GM18867 (cell line): ENCODE measurements at regions not wholly inside any gene's neighbourhood (a gene's known extent, or its start where the extent isn't known, plus 50 kb on each side); places are given as distances from the start of the nearest gene placed in this dataset.
"Not testable (repeated sequence)": the region's sequence is repeated elsewhere in the genome, so short reads cannot be mapped to it uniquely, and the experiment has no call there.

Source experiments
- ATAC-seq: cut with Tn5 transposase; IDR thresholded peaks from one replicate; pipeline ENCODE4 v1.9.1; 2021; ENCODE audit warnings: mild to moderate bottlenecking, moderate library complexity; ENCODE audit not compliant: unreplicated experiment

DNA sequence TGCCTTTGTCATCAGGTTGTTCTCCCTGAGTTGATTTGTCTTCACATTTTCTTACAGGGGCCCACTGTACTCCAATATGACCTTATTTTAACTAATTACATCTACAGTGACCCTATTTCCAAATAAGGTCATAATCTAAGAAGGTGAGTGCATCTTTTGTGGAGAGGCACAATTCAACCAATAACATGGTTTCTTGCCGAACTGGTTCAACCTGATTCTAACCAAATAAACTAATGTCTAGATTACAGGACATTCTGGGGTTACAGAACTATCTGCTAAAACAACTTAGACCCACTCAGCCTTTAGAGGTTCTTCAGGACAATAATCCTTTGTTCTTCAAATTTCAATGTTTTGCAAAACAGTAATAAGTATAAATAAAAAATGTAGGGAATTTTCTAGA, 496.5 kb upstream of the SOX11 start:
- ATAC-seq = no peak

DNA sequence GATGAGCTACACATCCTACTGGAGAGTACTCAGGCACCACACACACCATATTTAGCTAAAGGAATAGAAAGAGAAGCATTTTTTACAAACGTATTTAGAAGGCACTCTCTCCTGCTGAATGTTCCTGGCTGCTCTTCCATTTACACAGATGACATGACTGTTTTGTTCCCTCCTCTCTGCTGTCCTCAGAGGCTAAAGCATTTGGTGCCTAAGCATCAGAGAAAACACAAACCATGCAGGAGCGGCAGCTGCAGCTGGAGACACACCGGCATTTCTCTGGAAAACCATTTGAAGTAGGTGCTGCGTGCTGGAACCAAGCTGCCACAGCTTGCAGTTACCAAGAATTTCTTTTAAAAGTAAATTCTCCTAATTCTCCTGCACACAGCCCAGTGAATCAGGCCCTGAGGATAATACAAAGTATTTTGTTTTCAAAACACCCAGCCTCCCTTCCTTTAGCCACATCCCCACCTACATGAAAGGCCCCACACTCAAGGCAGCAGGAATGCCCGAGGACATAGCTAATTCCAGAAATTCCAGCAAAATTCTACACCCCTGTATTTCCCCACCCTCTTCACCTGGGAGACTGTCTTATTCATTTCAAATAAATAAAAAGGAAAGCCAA, 488.9 kb upstream of the SOX11 start:
- no peak for ATAC-seq

DNA sequence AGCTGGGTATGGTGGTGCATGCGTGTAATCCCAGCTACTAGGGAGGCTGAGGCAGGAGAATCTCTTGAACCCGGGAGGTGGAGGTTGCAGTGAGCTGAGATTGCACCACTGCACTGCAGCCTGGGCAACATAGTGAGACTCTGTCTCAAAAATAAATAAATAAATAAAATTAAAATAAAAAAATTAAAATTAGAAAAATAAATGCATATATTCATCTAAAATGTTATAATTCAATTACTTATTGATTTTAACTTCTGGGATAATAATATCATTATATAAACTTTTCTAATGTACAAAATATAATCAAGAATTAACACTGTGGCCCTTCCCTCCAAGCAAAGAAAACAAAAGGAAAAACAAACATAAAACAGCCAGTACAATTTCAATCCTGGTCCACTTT, 485.4 kb upstream of the SOX11 start:
- ATAC-seq = not testable (repeated sequence)

DNA sequence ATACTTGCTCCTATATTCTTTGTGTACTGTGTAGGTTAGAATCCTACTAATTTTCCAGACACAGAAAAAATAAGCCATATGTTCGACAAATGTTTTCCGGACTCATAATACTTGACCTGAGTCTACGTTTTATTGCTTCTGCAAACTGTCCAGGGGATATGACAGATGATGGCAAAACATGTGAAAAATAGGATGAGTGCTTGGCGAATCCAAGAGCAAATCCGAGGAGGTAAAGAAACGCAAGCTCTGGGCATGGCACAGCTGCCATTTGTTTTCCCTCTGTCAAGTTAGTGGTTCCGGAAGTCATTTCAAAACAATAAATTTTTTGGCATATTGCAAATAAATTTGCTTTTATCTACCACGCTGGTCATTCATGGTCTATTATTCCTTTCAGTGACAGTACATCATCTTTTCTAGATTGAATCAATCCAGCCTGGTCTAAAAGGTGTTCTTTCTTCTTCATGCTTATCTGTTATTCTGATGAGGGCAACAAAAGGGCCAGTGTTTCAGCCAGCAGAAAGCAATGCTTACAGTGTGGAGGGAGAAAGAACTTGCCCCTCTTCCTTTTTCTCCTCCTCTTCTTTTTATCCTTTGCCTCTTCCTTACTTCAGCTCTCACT, 476.1 kb upstream of the SOX11 start:
- no peak for ATAC-seq

DNA sequence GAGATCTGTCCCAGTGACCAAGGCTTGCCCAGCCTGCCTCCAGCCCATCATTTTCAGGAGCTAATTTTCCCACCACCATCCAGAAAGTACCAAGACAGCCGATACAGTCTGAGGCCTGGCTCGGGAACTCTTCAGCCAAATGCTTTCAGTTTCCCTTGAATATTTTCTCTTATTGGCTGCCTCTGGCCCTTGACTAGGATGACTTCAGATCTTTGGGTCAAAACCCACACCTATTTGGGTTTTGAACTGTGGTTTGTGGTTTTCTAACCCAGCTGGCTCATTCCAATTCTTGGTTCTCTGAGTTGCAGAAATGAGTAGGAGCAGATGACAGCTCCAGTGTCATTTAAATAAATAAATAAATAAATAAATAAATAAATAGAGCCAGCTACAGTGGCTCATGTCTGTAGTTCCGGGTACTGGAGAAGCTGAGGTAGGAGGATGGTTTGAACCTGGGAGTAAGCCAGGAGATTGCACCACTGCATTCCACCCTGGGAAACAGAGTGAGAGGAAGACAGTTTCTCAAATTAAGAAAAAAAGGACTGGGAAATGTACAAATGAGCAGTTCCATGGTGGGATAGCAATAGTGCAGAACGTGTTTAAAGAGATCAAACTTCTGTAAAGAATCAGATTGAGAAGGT, 465.0 kb upstream of the SOX11 start:
- ATAC-seq = no peak

DNA sequence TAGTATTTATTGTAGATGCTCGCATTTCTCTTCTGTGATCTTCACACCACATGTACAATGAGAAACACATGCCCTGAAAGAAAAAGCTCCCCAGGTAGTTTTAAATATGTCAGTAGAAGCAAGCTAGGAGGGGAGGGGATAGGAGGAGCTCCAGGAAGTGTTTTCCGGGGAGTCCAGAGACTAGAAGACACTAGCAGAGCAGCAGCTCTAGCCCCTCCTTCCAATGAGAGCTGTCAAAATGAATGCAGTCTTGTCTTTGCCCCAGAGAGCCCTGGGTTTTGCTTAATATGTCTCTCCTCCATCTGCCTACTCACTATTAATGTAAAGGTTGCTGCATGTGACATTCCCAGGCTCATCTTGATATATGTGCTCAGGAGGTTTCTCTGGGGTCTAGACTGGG, 462.6 kb upstream of the SOX11 start:
- no peak for ATAC-seq

DNA sequence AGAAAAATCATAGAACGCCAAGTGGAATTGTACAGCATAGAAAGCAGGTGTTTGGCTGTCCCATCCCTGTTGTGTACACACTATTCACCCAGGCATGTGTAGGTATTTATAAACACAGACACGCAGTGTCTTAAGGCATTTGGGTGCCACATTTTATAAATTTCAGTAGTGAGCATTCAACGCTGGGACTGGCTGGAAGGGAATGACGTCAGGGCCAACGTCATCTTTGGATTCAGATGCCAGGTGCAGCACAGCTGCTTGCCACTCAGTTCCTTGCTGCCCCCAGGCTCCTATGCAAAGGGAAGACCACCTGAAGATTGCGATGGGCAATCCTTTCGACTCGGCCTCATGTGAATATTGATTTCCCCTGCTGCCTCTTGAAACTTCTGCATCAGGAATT, 461.7 kb upstream of the SOX11 start:
- ATAC-seq = no peak

DNA sequence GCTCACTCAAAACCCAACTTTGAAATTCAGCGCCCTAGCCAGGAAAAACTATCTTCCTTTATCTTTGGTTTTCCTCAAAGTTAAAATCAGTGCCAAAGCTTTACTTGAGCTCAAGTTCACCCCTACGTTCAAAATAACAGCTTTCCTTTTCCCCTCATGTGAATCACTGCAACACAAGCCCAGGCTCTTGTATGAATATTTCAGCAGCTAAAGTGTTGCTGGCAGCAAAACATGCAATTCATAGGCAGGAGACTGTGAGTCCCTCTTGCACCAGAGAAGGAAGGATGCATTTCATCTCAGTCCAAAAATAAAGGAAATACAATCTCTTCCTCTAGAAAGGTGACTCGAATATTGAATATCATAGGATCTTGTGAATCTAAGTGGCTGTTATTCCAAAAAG, 461.3 kb upstream of the SOX11 start:
- no peak for ATAC-seq

DNA sequence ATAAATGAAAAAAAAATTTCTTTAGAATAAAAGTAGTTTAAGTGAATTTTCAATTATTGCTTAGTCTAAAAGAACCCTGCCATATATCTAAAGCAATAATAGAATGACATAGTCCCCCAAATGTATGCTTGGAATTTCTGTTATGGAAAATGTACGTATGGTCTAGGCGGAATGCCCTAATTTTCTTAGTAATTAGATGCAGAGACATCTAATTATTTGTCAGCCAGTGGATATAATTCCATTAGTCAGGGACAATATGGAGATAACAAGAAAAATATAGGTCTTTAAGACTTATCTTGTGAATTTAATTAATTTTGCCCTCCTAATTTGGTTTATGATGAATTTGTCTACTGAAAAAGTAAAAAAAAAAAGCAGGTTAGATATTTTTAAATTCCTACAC, 460.9 kb upstream of the SOX11 start:
- no peak for ATAC-seq

DNA sequence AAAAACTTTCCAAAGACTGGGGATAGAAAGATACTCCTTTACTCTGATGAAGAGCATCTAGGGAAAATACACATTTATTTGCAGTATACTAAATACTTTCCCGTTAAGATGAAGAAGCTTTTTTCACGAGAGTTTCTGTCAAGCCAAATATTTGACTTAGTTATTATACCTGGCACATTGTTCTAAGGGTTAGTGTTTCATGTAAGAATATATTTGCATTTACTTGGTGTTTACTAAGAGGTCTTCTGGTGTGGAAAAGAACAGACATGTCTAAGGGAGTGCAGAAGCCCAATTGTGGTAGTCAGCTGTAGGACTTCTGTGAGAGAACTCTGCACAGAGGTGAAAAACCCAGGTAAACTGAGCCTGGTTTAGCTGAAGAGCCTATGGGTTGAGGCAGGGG, 457.6 kb upstream of the SOX11 start:
- no peak for ATAC-seq

DNA sequence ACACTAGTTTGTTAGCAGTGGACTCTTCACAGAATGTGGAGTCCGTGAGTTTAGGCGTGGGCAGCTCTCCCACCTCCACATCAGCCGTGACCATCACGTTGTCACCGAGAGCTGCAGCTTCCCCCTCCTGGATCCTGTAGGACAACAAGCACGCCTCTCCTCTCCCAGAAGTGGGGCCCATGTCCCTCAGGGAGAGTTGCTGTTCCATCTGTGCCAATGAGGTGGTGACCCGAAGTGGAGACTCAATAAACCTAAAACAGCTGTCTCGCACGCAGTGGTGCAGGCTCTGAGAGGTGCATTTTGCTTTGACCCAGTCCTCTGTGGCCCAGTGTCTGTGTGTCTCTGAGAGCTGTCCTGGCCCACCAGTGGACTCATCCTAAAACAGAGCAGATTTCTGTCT, 456.5 kb upstream of the SOX11 start:
- ATAC-seq = no peak

DNA sequence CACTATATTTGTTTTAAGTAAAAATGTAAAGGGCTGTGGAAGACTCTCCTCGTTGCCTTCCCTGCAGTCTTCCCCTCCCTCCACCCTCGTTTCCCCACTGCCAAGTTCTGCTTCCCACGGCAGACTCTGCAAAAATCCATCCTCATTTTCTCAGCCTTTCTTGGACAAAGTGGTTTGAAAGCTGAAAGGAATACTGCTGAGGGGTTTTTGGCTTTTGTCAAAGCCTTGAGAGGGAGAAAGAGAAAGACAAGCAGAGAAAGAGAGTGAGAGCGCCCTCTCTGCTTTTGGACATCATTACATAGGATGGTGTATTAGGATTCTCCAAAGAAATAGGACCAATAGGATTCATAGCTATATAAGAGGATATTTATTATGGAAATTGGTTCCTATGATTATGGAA, 455.9 kb upstream of the SOX11 start:
- ATAC-seq = no peak

DNA sequence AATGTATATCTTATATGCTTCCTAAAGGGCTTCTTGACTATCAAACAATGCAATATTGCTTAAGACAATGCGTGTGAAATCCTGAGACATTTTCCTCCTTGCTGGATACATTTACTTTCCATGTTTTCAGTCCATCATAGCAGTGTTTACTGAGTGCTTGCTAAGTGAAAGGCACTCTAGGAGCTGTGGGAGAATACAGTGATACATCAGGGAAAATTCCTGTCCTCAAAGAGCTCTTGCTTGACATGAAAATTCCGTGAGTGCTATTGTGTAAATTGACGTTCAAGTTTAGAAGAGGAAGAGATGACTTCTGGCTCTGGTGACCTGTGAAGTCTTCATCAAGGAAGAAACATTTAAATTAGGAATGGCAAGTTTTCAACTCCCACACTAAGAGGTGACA, 449.4 kb upstream of the SOX11 start:
- ATAC-seq = no peak

DNA sequence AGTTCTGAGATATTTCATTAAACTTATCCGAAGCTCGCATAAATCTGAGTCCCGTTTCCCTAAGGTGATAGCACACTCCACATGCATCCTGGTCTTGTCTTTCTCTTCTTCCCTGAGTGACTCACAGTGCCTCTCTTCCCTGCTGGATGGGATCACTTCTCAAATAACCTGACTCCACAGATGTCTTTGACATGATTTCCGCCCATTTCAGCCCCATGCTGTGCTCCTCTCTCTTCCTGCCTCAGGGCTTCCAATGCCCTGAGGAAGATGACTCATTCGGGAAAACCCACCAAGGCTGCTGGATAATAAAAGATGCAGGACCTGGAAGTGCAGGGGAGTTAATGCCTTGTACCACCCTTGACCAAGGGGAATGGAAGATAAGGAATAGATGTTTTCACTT, 441.7 kb upstream of the SOX11 start:
- ATAC-seq = no peak

DNA sequence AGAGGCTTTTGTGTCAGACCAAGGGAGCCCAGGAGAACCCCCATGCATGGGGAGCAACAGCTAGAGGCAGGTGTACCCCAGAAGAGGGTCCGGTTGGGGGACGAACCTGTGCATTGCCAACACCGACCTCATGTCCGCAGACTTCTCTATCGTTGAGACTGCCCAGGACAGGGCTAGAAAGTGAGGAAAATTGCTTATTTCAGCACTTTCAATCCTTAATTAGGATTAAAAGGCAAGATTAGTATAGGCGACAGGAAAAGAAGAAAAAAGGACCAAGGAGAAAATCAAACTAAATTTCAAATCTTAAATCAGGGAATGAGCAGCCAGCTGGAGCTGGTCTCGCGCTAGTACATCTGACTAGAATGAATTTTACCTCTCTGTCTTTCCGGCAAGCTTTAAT, 438.9 kb upstream of the SOX11 start:
- ATAC-seq = no peak

DNA sequence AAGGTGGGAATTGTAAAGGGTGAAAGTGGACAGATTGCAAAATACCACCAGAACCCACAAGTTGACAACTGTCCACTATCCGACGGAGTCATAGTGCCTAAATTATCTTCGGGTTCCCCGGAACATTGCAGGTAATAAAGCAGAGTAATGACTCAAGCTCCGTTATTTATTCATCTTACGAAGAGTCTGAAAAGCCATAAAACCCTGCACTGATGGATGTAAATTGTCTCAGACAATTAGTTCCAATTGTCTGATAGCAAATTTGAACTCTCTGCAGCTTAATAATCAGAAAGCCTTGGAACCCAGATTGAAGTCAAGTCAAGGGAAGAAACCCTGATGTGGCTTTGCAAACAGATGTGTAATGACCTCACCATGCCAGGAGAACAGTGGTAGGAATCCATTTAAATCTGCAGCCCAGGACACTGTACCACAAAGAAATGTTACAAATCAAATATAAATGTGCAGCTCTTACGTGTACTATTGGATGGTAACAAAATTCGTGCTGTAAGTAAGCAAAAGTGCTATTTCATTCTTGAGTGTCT, 437.3 kb upstream of the SOX11 start:
- no peak for ATAC-seq

DNA sequence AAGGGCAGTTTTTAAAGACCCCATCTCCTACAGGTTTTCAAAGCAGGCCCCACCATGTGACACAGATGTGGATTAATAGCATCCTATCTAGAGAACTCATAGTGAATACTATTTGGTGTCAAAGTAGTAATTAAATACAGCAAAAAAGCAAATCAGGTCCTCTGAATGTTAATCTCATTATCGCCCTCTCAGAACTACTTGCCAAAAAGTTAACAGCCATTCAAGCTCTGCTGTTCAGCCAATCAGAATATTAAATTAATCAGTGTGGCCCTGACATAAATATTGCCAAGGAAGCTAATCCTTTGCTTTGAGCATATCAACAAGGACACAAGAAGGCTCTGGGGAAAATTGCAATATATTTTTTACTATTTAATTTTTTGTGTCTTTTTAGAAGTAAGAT, 428.9 kb upstream of the SOX11 start:
- no peak for ATAC-seq

DNA sequence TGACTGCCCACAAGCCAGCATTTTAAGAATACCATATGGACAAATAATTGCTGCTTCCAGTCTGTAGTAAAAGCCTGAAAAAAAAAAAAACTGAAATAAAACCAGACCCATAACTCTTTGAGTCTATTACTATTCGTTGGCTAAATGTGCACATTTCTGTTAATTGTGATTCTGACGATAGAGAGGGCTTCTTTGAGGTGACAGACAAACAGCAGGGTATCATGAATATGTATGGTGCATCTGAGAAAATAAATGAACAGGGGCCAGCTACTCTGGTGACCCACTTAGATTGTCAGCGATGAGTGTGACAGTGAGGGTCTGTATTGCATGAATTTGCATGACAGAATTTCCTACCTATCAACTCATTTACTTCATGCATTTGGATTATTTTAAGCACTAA, 427.8 kb upstream of the SOX11 start:
- no peak for ATAC-seq

DNA sequence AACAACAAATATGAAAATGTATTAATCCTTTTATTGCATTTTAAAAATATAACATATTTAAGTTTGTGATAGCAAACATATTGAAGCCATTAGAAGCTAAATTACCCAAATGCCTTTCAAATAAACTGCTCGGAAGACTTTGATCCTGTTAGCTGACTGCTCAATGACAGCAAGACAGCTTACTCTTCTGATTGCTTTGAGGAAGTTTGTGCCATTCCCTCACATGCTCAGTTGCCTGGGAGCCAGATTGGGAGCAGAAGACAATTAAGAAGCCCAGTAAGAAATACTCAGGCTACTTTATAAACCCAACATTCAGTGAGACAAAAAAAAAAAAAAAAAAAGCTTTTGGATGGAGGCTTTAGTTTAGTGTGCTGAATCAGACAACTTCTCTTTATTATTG, 407.1 kb upstream of the SOX11 start:
- no peak for ATAC-seq

DNA sequence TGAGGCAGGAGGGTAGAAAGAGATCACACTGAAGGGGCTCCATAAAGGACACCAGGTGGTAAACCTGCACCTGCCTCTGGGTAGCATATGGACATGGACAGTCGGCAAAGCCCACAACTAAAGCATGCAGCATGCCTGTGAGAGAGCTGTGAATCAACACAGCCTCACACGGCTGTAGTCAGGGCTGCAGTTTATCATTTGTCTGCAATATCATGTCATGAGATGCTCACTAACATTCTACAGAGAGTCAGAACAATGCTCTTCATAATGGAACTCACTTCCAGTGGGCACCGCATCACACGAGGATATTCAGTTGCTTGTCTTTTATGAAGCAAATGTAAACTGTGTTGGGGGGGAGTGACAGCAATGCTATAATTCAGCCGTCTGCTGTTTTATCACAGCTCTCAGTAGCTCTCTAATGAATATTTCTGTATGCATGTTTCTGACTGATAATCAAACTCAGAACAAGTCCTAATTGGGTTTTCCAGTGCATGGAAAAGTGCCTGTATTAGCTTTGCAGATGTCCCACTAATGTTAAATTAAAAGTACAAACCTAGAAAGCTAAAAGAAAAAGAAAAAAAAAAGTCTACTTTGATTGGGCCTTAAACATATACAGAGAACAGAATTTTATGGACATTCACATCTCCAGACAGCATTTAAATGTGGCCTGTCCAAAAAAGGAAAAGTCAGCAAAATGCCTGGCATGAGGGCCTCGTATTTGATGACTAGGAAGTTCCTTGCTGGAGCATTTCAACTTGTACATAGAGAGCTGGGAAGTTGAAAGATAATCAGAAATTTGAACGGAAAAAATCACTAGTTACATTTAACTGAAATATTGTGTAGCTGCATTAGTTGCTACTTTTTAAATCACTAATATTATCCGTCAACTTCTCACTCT, 406.1 kb upstream of the SOX11 start:
- ATAC-seq = no peak

DNA sequence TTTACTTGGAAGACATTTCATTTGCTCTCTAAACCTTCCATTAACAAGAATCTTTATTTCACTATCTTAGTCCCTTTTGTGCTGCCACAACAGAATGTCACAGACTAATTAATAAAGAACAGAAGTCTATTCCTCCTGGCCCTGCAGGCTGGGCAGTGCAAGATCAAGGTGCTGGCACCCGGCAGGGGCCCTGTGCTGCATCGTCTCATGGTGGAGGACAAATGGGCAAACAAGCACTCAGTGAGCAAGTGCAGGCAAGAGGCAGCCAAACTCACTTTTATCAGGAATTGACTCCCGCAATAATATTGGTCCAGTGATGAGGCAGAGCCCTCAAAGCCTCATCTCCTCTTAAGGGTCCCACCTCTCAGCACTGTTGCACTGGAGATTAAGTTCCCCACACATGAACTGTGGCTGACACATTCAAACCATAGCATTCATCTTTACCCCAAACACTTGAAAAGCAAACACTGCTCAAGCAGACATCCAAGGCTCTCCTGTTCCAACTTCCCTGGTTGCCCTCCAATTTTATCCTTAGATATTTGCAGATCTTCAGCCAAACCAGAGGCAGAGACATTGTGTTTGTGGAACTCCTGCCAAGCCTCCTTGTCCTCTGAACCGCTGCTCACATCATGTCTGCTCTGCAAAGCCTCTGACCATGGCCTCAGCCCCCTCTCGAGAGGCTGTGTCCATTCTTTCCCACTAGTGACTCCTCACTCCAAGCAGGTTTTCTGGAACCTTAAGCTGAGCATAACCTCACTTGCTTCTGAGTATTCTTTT, 404.4 kb upstream of the SOX11 start:
- no peak for ATAC-seq
